COLO668 (cell line): ENCODE measurements at regions not wholly inside any gene's neighbourhood (a gene's known extent, or its start where the extent isn't known, plus 50 kb on each side); places are given as distances from the start of the nearest gene placed in this dataset.
"Not testable (repeated sequence)": the region's sequence is repeated elsewhere in the genome, so short reads cannot be mapped to it uniquely, and the experiment has no call there.

ENCODE experiments used
- DNase-seq: peaks from one replicate; lab custom pipeline; 2025; ENCODE audit not compliant: unreplicated experiment; lab: John Stamatoyannopoulos, UW

GRCh38 chr10:59036311-59037017 lies 140.0 kb upstream of the PHYHIPL start:
- DNase-seq, result no peak

GRCh38 chr10:59037018-59037389 lies 139.4 kb upstream of the PHYHIPL start:
- no peak for DNase-seq

- DNase-seq, result no peak
These were observed 138.9 kb upstream of the PHYHIPL start for GRCh38 chr10:59037506-59037905.

- not testable (repeated sequence) for DNase-seq
These were observed 133.1 kb upstream of the PHYHIPL start for GRCh38 chr10:59043358-59043757.

GRCh38 chr10:59047180-59047579 lies 129.3 kb upstream of the PHYHIPL start:
- peak; percentile 6 for DNase-seq

GRCh38 chr10:59047957-59048618 lies 128.4 kb upstream of the PHYHIPL start:
- no peak for DNase-seq

GRCh38 chr10:59053502-59053901 lies 122.9 kb upstream of the PHYHIPL start:
- not testable (repeated sequence) for DNase-seq

- no peak for DNase-seq
These were observed 121.4 kb upstream of the PHYHIPL start for GRCh38 chr10:59055045-59055444.

GRCh38 chr10:59057345-59057744 lies 119.1 kb upstream of the PHYHIPL start:
- DNase-seq, result no peak

- no peak for DNase-seq
These were observed 115.6 kb upstream of the PHYHIPL start for GRCh38 chr10:59060852-59061251.

- no peak for DNase-seq
These were observed 113.0 kb upstream of the PHYHIPL start for GRCh38 chr10:59063491-59063890.

- no peak for DNase-seq
These were observed 112.3 kb upstream of the PHYHIPL start for GRCh38 chr10:59064080-59064692.

GRCh38 chr10:59064759-59065539 lies 111.5 kb upstream of the PHYHIPL start:
- no peak for DNase-seq

GRCh38 chr10:59068581-59069191 lies 107.8 kb upstream of the PHYHIPL start:
- DNase-seq, result no peak

GRCh38 chr10:59072038-59072437 lies 104.4 kb upstream of the PHYHIPL start:
- DNase-seq, result no peak

- DNase-seq, result peak; percentile 46
These were observed 102.9 kb upstream of the PHYHIPL start for GRCh38 chr10:59073456-59074053.

GRCh38 chr10:59075576-59075975 lies 100.9 kb upstream of the PHYHIPL start:
- DNase-seq, result no peak

- DNase-seq, result no peak
These were observed 98.6 kb upstream of the PHYHIPL start for GRCh38 chr10:59077855-59078254.

- DNase-seq, result no peak
These were observed 97.5 kb upstream of the PHYHIPL start for GRCh38 chr10:59078978-59079377.

- DNase-seq, result no peak
These were observed 96.8 kb upstream of the PHYHIPL start for GRCh38 chr10:59079386-59080226.
